ENCODE measurements at regions not wholly inside any gene's neighbourhood (a gene's known extent, or its start where the extent isn't known, plus 50 kb on each side); places are given as distances from the start of the nearest gene placed in this dataset.

DNA sequence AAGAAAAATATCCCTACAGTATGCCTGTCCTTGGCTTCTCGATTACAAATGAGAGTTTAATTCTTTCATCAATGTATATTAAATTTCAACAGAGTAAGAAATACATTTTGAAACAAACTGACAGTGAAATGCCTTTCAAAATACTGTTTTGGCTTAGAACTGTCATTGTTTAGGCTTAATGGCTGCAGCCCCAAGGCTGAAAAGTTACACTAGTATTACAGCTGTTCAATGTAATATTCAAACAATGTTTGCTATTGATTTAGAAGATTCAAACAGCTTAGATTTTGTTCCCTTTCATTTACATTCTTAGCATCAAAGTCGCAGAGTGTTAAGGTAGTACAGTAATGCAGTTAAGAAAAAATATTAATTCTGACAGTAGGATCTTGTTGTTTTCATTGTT is 882.9 kb upstream of the ADGRL2 start:
- Histone ChIP-seq H3K27me3 (ENCODE audit: insufficient read depth, low read depth, low read length) (no peaks in the 10 kb centered on the region), H3K4me2 (ENCODE audit: low read length) (no peak overlapping the region), H3K36me3 (ENCODE audit: insufficient read depth, low read length) (no peaks in the 10 kb centered on the region), H3F3A (ENCODE audit: insufficient read depth, low read length, poor library complexity, severe bottlenecking) (no peaks in the 10 kb centered on the region), H2AFZ (ENCODE audit: low read depth, low read length) (no peak overlapping the region), H3K79me2 (replicated peaks; ENCODE audit: insufficient read depth, low read length) (no peaks in the 10 kb centered on the region), H3K9me3 (ENCODE audit: low read length) (no peaks in the 10 kb centered on the region), H3K9me2 (ENCODE audit: insufficient read depth, low read length) (no peaks in the 10 kb centered on the region), H3K4me3 (ENCODE audit: low read length) (no peak overlapping the region), H3K9ac (ENCODE audit: low read length) (no peak overlapping the region), H4K20me1 (ENCODE audit: insufficient read depth) (no peaks in the 10 kb centered on the region), H3K27ac (ENCODE audit: low read length) (no peak overlapping the region)
- TF ChIP-seq, protein P1, sequence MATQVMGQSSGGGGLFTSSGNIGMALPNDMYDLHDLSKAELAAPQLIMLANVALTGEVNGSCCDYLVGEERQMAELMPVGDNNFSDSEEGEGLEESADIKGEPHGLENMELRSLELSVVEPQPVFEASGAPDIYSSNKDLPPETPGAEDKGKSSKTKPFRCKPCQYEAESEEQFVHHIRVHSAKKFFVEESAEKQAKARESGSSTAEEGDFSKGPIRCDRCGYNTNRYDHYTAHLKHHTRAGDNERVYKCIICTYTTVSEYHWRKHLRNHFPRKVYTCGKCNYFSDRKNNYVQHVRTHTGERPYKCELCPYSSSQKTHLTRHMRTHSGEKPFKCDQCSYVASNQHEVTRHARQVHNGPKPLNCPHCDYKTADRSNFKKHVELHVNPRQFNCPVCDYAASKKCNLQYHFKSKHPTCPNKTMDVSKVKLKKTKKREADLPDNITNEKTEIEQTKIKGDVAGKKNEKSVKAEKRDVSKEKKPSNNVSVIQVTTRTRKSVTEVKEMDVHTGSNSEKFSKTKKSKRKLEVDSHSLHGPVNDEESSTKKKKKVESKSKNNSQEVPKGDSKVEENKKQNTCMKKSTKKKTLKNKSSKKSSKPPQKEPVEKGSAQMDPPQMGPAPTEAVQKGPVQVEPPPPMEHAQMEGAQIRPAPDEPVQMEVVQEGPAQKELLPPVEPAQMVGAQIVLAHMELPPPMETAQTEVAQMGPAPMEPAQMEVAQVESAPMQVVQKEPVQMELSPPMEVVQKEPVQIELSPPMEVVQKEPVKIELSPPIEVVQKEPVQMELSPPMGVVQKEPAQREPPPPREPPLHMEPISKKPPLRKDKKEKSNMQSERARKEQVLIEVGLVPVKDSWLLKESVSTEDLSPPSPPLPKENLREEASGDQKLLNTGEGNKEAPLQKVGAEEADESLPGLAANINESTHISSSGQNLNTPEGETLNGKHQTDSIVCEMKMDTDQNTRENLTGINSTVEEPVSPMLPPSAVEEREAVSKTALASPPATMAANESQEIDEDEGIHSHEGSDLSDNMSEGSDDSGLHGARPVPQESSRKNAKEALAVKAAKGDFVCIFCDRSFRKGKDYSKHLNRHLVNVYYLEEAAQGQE (IDR thresholded peaks at IDR 0.05; ENCODE audit: borderline replicate concordance), result no peak
- TF ChIP-seq RAD21 (conservative IDR thresholded peaks at IDR 0.05) (no peak), MXI1 (conservative IDR thresholded peaks at IDR 0.05; ENCODE audit: poor library complexity, severe bottlenecking) (no peak)

DNA sequence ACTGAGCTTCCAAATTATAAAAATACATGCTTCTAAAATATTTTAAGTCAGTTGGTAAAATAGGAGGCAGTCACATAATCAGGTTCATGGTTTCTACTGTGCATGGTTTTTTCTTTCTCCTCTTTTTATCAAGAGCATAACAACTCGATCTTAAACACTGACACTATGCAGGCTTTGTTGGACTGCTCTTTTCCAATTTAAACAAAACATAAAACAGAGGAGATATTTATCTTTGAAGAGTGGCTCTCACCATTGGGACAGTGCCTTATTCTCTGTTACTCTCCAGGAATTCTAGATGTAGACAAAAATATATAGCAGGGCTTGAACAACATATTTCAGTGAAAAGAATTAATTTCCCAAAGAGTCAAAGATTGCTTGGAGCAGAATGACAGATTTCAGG is 883.5 kb upstream of the ADGRL2 start:
- H3K9ac ChIP-seq (ENCODE audit: low read length), result no peak overlapping the region
- no peak overlapping the region for H3K27ac ChIP-seq (ENCODE audit: low read length)
- H2AFZ ChIP-seq (ENCODE audit: low read depth, low read length), result no peak overlapping the region

More for the DNA sequence above, 883.5 kb upstream of the ADGRL2 start:
- Histone ChIP-seq H3K36me3 (ENCODE audit: insufficient read depth, low read length) (no peaks in the 10 kb centered on the region), H3K27me3 (ENCODE audit: insufficient read depth, low read depth, low read length) (no peaks in the 10 kb centered on the region), H3K4me2 (ENCODE audit: low read length) (no peak overlapping the region), H4K20me1 (ENCODE audit: insufficient read depth) (no peaks in the 10 kb centered on the region), H3K9me2 (ENCODE audit: insufficient read depth, low read length) (no peaks in the 10 kb centered on the region), H3F3A (ENCODE audit: insufficient read depth, low read length, poor library complexity, severe bottlenecking) (no peaks in the 10 kb centered on the region), H3K9me3 (ENCODE audit: low read length) (no peaks in the 10 kb centered on the region), H3K79me2 (replicated peaks; ENCODE audit: insufficient read depth, low read length) (no peaks in the 10 kb centered on the region), H3K4me3 (ENCODE audit: low read length) (no peak overlapping the region)
- TF ChIP-seq TAF1 (IDR thresholded peaks at IDR 0.05; ENCODE audit: low read depth), result no peak
- no peak for TF ChIP-seq EZH2 (IDR thresholded peaks at IDR 0.05; ENCODE audit: borderline replicate concordance, insufficient read depth, low read length, poor library complexity, severe bottlenecking)
- TF ChIP-seq EP300 (conservative IDR thresholded peaks at IDR 0.05; ENCODE audit: poor library complexity, severe bottlenecking), result no peak
- TF ChIP-seq RAD21 (conservative IDR thresholded peaks at IDR 0.05), result no peak
- TF ChIP-seq, protein P1 (IDR thresholded peaks at IDR 0.05; ENCODE audit: borderline replicate concordance), result no peak
- TF ChIP-seq SMC3 (conservative IDR thresholded peaks at IDR 0.05; ENCODE audit: poor library complexity), result no peak
- no peak for TF ChIP-seq MXI1 (conservative IDR thresholded peaks at IDR 0.05; ENCODE audit: poor library complexity, severe bottlenecking)
- TF ChIP-seq POLR2AphosphoS5 (IDR thresholded peaks at IDR 0.05), result no peak
- TF ChIP-seq, protein P2, sequence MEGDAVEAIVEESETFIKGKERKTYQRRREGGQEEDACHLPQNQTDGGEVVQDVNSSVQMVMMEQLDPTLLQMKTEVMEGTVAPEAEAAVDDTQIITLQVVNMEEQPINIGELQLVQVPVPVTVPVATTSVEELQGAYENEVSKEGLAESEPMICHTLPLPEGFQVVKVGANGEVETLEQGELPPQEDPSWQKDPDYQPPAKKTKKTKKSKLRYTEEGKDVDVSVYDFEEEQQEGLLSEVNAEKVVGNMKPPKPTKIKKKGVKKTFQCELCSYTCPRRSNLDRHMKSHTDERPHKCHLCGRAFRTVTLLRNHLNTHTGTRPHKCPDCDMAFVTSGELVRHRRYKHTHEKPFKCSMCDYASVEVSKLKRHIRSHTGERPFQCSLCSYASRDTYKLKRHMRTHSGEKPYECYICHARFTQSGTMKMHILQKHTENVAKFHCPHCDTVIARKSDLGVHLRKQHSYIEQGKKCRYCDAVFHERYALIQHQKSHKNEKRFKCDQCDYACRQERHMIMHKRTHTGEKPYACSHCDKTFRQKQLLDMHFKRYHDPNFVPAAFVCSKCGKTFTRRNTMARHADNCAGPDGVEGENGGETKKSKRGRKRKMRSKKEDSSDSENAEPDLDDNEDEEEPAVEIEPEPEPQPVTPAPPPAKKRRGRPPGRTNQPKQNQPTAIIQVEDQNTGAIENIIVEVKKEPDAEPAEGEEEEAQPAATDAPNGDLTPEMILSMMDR (IDR thresholded peaks at IDR 0.05; ENCODE audit: poor library complexity, severe bottlenecking), result no peak

All from neural cell (in vitro differentiated cells).